Heart left ventricle (tissue), 13 donors: ENCODE measurements at regions not wholly inside any gene's neighbourhood (a gene's known extent, or its start where the extent isn't known, plus 50 kb on each side); places are given as distances from the start of the nearest gene placed in this dataset.

Experiments used
- POLR2A ChIP-seq, 2 donors: fragments of 450-650 bp; IDR thresholded peaks; one replicate each; pipeline ENCODE4 v1.6.1; 2017; ENCODE audit warnings: antibody characterized with exemption in 2 of 2, mild to moderate bottlenecking in 2 of 2, moderate library complexity in 2 of 2
- TF ChIP-seq, protein P1 (sequence below), 12 donors: fragments of 200-600 bp; sonication (generic) in 4 of 12; IDR thresholded peaks; one replicate each; pipeline versions ENCODE4 v1.5.0 to v1.8.0; 2018 to 2022; ENCODE audit warnings: antibody characterized with exemption in 12 of 12, mild to moderate bottlenecking in 5 of 12
- donor health status: ischemic (EF 13 %, LVEDD 7.1; RV severe dilation, severe dysfunction).
- donor health status: DM: no; HTN: yes; CAD: no.
- donor health status: DM: no; HTN: no; CAD: no.
- donor health status: ischemic (EF 25% LVEDD 6.9; RV normal size, moderate dysfunction).
- donor health status: ischemic (EF 25% LVEDD 5.7; RV mildly dilated, moderate dysfunction).
- donor health status: ischemic (EF 35%, LVEDD 5.7; RV mildly dilated, moderate dysfunction).
- donor health status: nonischemic (EF 11% LVEDD 7.7; RV severe dilation, severe dysfunction).
- donor health status: DM: yes; HTN: yes; CAD: no.
- donor health status: PGD.
- donor health status: ischemic (EF 29% LVEDD 5.4; RV normal size, mild dysfunction).
- donor health status: nonischemic (EF 23%, LVEDD 6.1; RV moderate dilation, normal function).

DNA sequence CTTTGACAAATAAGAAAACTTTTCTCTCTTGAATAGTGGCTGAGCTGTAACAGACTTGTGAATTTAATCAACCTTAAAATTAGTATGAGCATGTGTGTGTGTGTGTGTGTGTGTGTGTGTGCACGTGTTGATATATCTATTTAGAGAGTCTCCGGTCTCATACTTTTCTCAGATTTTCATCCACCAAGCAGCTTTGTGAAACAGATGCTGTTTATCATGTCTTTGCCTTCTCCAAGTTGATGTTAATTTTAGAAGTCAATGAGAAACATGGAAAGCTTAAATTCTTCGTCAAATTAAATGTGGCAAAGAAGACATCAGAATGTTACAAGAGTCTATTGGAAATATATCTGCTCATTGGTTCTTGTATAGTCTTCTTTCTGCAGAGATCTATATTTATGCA is 839.2 kb upstream of the CELF2 start:
- TF ChIP-seq, protein P1, sequence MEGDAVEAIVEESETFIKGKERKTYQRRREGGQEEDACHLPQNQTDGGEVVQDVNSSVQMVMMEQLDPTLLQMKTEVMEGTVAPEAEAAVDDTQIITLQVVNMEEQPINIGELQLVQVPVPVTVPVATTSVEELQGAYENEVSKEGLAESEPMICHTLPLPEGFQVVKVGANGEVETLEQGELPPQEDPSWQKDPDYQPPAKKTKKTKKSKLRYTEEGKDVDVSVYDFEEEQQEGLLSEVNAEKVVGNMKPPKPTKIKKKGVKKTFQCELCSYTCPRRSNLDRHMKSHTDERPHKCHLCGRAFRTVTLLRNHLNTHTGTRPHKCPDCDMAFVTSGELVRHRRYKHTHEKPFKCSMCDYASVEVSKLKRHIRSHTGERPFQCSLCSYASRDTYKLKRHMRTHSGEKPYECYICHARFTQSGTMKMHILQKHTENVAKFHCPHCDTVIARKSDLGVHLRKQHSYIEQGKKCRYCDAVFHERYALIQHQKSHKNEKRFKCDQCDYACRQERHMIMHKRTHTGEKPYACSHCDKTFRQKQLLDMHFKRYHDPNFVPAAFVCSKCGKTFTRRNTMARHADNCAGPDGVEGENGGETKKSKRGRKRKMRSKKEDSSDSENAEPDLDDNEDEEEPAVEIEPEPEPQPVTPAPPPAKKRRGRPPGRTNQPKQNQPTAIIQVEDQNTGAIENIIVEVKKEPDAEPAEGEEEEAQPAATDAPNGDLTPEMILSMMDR (IDR thresholded peaks at IDR 0.05) = no peak
- no peak for TF ChIP-seq POLR2A (IDR thresholded peaks at IDR 0.05)
